ENCODE measurements at regions not wholly inside any gene's neighbourhood (a gene's known extent, or its start where the extent isn't known, plus 50 kb on each side); places are given as distances from the start of the nearest gene placed in this dataset.

DNA sequence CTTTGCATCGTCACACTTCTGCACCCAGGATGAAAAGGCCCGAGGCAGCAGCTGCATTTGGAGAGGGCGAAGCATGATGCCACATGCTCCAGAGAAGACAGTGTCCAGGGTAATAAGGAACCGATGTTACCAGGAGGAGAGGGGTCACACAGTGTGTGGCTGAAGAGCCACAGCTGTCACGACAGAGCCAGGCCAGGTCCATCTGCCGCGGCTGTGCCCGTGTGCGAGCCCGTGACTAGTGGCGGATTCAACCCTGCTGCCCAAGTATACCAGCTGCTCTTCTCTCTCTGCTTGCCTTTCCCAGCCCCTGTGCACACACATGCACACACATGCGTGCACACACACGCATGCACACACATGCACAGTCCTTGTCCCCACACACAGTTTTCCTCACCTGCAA is 1432.5 kb downstream of the BRD1 start:
- no peaks in the 10 kb centered on the region for H3K36me3 ChIP-seq (ENCODE audit: control insufficient read depth, insufficient read depth, low read length)
- TF ChIP-seq, protein P1, sequence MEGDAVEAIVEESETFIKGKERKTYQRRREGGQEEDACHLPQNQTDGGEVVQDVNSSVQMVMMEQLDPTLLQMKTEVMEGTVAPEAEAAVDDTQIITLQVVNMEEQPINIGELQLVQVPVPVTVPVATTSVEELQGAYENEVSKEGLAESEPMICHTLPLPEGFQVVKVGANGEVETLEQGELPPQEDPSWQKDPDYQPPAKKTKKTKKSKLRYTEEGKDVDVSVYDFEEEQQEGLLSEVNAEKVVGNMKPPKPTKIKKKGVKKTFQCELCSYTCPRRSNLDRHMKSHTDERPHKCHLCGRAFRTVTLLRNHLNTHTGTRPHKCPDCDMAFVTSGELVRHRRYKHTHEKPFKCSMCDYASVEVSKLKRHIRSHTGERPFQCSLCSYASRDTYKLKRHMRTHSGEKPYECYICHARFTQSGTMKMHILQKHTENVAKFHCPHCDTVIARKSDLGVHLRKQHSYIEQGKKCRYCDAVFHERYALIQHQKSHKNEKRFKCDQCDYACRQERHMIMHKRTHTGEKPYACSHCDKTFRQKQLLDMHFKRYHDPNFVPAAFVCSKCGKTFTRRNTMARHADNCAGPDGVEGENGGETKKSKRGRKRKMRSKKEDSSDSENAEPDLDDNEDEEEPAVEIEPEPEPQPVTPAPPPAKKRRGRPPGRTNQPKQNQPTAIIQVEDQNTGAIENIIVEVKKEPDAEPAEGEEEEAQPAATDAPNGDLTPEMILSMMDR (IDR thresholded peaks at IDR 0.05; ENCODE audit: insufficient read depth, low read length, severe bottlenecking): no peak
- no peak overlapping the region for H3K4me3 ChIP-seq (ENCODE audit: low read depth, low read length)
- FAIRE-seq: no peak
- H3K27me3 ChIP-seq (ENCODE audit: control insufficient read depth, insufficient read depth, low read length): no peaks in the 10 kb centered on the region
- no peak for DNase-seq (ENCODE audit: low read depth)

DNA sequence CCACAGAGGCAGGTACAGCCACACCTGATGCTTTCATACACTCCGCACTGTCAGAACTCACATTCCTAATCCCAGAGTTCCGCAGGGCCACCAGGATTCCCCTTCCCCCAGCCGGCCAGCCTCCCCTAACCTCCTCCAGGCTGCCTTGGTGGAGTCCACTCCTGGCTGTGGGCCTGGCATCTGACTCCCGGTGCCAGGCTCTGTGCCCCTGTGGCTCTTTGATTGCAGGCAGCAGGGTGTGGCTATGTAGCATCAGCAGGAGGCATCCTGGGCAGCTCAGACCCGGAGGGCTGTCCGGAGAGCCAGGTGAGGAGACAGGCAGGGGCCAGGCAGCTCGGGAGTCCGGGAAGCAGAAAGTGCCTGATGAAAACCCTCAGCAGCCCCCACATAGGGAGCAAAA is 1432.9 kb downstream of the BRD1 start:
- FAIRE-seq (no peak), DNase-seq (ENCODE audit: low read depth) (no peak)
- Histone ChIP-seq H3K4me3 (ENCODE audit: low read depth, low read length) (no peak overlapping the region), H3K36me3 (ENCODE audit: control insufficient read depth, insufficient read depth, low read length) (no peaks in the 10 kb centered on the region), H3K27me3 (ENCODE audit: control insufficient read depth, insufficient read depth, low read length) (no peaks in the 10 kb centered on the region)
- TF ChIP-seq, protein P1 (IDR thresholded peaks at IDR 0.05; ENCODE audit: insufficient read depth, low read length, severe bottlenecking): no peak

DNA sequence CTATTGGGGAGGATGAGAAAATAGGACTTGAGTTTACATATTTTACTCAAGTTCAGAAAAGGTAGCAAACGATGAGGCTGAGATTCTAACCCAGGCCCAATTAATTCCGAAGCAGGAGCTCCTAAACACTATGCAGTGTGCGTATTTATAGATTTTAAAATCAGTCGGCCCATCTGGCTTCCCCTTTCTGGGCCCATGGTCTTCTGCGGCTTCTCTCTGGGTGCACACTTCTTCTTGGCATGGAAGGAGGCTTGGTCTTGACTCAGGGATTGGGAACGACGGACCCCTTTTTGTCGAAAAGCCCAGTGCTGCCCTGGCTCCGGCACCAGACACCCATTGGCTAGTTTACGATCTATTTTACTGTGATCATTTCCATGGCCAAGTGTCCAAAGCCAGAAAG is 1433.8 kb downstream of the BRD1 start:
- no peaks in the 10 kb centered on the region for H3K27me3 ChIP-seq (ENCODE audit: control insufficient read depth, insufficient read depth, low read length)
- H3K4me3 ChIP-seq (ENCODE audit: low read depth, low read length): no peak overlapping the region
- H3K36me3 ChIP-seq (ENCODE audit: control insufficient read depth, insufficient read depth, low read length): no peaks in the 10 kb centered on the region
- no peak for FAIRE-seq
- TF ChIP-seq, protein P1 (IDR thresholded peaks at IDR 0.05; ENCODE audit: insufficient read depth, low read length, severe bottlenecking): no peak
- no peak for DNase-seq (ENCODE audit: low read depth)

DNA sequence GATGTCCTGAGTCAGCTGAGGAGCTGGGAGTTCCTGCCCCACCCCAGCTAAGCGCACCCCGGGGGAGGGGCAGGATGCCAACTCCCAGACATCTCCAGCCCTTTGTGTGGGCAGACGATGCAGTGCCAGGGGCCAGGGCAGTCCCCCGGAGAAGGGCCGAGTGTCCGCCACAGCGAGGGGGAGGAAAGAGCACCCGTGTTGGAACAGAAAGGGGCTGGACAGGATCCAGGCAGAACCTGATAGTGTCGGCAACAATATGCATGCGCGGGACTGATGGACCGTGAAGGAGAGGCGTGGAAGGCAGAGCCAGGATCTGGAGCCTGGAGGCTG is 1434.7 kb downstream of the BRD1 start:
- TF ChIP-seq, protein P1 (IDR thresholded peaks at IDR 0.05; ENCODE audit: insufficient read depth, low read length, severe bottlenecking): no peak
- no peak overlapping the region for H3K4me3 ChIP-seq (ENCODE audit: low read depth, low read length)
- DNase-seq (ENCODE audit: low read depth) (no peak), FAIRE-seq (no peak)
- H3K36me3 ChIP-seq (ENCODE audit: control insufficient read depth, insufficient read depth, low read length): no peaks in the 10 kb centered on the region
- no peaks in the 10 kb centered on the region for H3K27me3 ChIP-seq (ENCODE audit: control insufficient read depth, insufficient read depth, low read length)

DNA sequence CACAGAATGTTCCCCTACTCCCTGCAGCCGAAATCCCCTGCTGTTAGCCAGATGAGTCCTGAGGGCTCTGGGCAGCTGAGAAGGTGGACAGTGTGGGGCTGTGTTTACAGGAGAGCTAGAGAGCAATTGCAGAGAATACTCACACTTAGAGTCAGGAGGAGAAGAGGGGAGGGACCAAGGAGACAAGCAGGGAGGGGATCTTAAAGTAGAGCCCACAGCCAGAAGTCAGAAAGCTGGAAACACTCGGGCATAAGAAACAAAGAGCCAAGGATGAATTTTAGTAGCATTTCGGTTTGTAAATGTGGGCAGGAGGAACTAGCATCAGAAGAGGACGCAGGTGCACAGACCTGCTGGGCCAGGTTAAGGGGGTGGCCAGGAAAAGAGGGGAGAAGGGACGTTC is 1435.9 kb downstream of the BRD1 start:
- TF ChIP-seq, protein P1 (IDR thresholded peaks at IDR 0.05; ENCODE audit: insufficient read depth, low read length, severe bottlenecking): no peak
- no peak for DNase-seq (ENCODE audit: low read depth)
- Histone ChIP-seq H3K4me3 (ENCODE audit: low read depth, low read length) (no peak overlapping the region), H3K27me3 (ENCODE audit: control insufficient read depth, insufficient read depth, low read length) (no peaks in the 10 kb centered on the region), H3K36me3 (ENCODE audit: control insufficient read depth, insufficient read depth, low read length) (no peaks in the 10 kb centered on the region)
- FAIRE-seq: no peak

DNA sequence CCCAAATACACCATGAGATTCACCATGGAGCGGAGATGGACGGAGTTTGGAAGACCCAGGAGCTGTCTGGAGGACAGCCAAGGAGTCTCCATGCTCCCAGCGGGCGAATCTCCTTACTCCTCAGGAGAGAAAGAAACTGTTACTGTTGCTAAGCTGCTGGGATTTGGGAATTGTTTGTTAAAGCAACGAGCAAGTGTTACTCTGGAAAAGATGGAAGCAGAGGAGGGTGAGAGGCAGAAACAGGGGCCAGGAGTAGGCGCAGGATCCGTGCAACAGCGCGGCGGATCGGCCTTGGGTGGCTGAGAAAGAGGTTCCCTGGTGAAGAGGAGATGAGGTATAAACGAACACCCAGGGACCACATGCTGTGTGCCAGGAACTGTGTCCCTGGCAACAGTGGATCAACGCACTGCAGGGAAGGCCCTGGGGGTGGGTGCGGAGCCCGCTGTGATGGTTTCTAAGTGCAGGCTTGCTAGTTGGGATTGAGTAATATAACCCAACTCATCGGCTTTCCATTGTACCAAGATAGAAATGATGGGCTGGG is 1436.4 kb downstream of the BRD1 start:
- FAIRE-seq: no peak
- no peaks in the 10 kb centered on the region for H3K36me3 ChIP-seq (ENCODE audit: control insufficient read depth, insufficient read depth, low read length)
- no peak for DNase-seq (ENCODE audit: low read depth)
- H3K4me3 ChIP-seq (ENCODE audit: low read depth, low read length): no peak overlapping the region
- TF ChIP-seq, protein P1 (IDR thresholded peaks at IDR 0.05; ENCODE audit: insufficient read depth, low read length, severe bottlenecking): no peak
- no peaks in the 10 kb centered on the region for H3K27me3 ChIP-seq (ENCODE audit: control insufficient read depth, insufficient read depth, low read length)

Data from bronchial epithelial cell (primary cell).